ENCODE measurements at regions not wholly inside any gene's neighbourhood (a gene's known extent, or its start where the extent isn't known, plus 50 kb on each side); places are given as distances from the start of the nearest gene placed in this dataset.
"Not testable (repeated sequence)": the region's sequence is repeated elsewhere in the genome, so short reads cannot be mapped to it uniquely, and the experiment has no call there.

- no peak for DNase-seq
These were observed 212.6 kb downstream of the MN1 start for GRCh38 chr22:27588915-27589314.

GRCh38 chr22:27591060-27591459, 210.5 kb downstream of the MN1 start:
- DNase-seq: no peak

- no peak for DNase-seq
These were observed 208.2 kb downstream of the MN1 start for GRCh38 chr22:27593378-27593777.

GRCh38 chr22:27594020-27594419, 207.5 kb downstream of the MN1 start:
- DNase-seq: no peak

- DNase-seq: no peak
These were observed 207.0 kb downstream of the MN1 start for GRCh38 chr22:27594474-27595134.

- no peak for DNase-seq
These were observed 205.3 kb downstream of the MN1 start for GRCh38 chr22:27596133-27596870.

- no peak for DNase-seq
These were observed 203.7 kb downstream of the MN1 start for GRCh38 chr22:27597703-27598444.

GRCh38 chr22:27598792-27599191, 202.8 kb downstream of the MN1 start:
- DNase-seq: no peak

GRCh38 chr22:27601195-27601594, 200.4 kb downstream of the MN1 start:
- no peak for DNase-seq

- no peak for DNase-seq
These were observed 199.2 kb downstream of the MN1 start for GRCh38 chr22:27602390-27602789.

GRCh38 chr22:27603111-27603799, 198.3 kb downstream of the MN1 start:
- no peak for DNase-seq

GRCh38 chr22:27603800-27604144, 197.8 kb downstream of the MN1 start:
- DNase-seq: no peak

GRCh38 chr22:27605390-27605789, 196.2 kb downstream of the MN1 start:
- DNase-seq: no peak

- DNase-seq: not testable (repeated sequence)
These were observed 193.8 kb downstream of the MN1 start for GRCh38 chr22:27607750-27608149.

GRCh38 chr22:27609451-27609888, 192.1 kb downstream of the MN1 start:
- no peak for DNase-seq

- DNase-seq: not testable (repeated sequence)
These were observed 191.4 kb downstream of the MN1 start for GRCh38 chr22:27610164-27610563.

GRCh38 chr22:27610863-27611786, 190.4 kb downstream of the MN1 start:
- DNase-seq: no peak

GRCh38 chr22:27612115-27612514, 189.4 kb downstream of the MN1 start:
- no peak for DNase-seq

GRCh38 chr22:27613099-27614005, 188.2 kb downstream of the MN1 start:
- DNase-seq: no peak

GRCh38 chr22:27614006-27614649, 187.4 kb downstream of the MN1 start:
- no peak for DNase-seq

- DNase-seq: no peak
These were observed 186.9 kb downstream of the MN1 start for GRCh38 chr22:27614650-27615007.
